Tibial nerve (tissue), 4 donors: ENCODE measurements at regions not wholly inside any gene's neighbourhood (a gene's known extent, or its start where the extent isn't known, plus 50 kb on each side); places are given as distances from the start of the nearest gene placed in this dataset.

ENCODE experiments used
- CTCF ChIP-seq, 5 experiments: fragments of 200-600 bp in 3 of 5; fragments of 450-650 bp in 2 of 5; sonication (generic) in 3 of 5; IDR thresholded peaks; one replicate each; pipeline ENCODE4 v1.5.1; 2016 to 2019; ENCODE audit warnings: antibody characterized with exemption in 5 of 5, mild to moderate bottlenecking in 3 of 5, moderate library complexity in 2 of 5
- EP300 ChIP-seq, 2 donors: sonication (generic); formaldehyde crosslinking; IDR thresholded peaks; one replicate each; pipeline ENCODE4 v1.6.1; 2017; ENCODE audit warnings: antibody characterized with exemption in 2 of 2, mild to moderate bottlenecking in 1 of 2
- POLR2A ChIP-seq, 2 donors: fragments of 450-650 bp; IDR thresholded peaks; one replicate each; pipeline ENCODE4 v1.6.1; 2017; ENCODE audit warnings: antibody characterized with exemption in 2 of 2, mild to moderate bottlenecking in 2 of 2, moderate library complexity in 2 of 2

- TF ChIP-seq POLR2A (IDR thresholded peaks at IDR 0.05) (no peak), EP300 (IDR thresholded peaks at IDR 0.05) (no peak), CTCF (IDR thresholded peaks at IDR 0.05) (no peak)
These were observed 317.5 kb downstream of the JRKL start for GRCh38 chr11:96707273-96707672.
